HCT116 (cell line): ENCODE measurements at regions not wholly inside any gene's neighbourhood (a gene's known extent, or its start where the extent isn't known, plus 50 kb on each side); places are given as distances from the start of the nearest gene placed in this dataset.

Experiments used
- CTCF ChIP-seq, 3 experiments: fragments of 200-600 bp in 1 of 3; sonication (generic) in 1 of 3; IDR thresholded peaks in 2 of 3; conservative IDR thresholded peaks in 1 of 3; 2 replicates each; pipeline ENCODE4 v1.5.1; 2012 to 2017; ENCODE audit warnings: low read depth in 2 of 3, low read length in 2 of 3, antibody characterized with exemption in 1 of 3, borderline replicate concordance in 1 of 3, control low read depth in 1 of 3, mild to moderate bottlenecking in 1 of 3, mixed read lengths in 1 of 3, mixed run types in 1 of 3, moderate library complexity in 1 of 3; ENCODE audit not compliant: insufficient read depth in 1 of 3
- POLR2A ChIP-seq: IDR thresholded peaks from 2 replicates; pipeline ENCODE4 v1.7.0; 2011; ENCODE audit warnings: borderline replicate concordance; ENCODE audit not compliant: insufficient read depth, insufficient read length; ENCODE audit errors: extremely low read depth
- RAD21 ChIP-seq: IDR thresholded peaks from 2 replicates; pipeline ENCODE4 v1.6.1; 2012; ENCODE audit warnings: low read depth, mild to moderate bottlenecking
- SP1 ChIP-seq: IDR thresholded peaks from 2 replicates; pipeline ENCODE4 v1.6.1; 2012; ENCODE audit warnings: low read depth
- ZNF274 ChIP-seq: fragments of 200-500 bp; sonication (Bioruptor generic); IDR thresholded peaks from 2 replicates; pipeline ENCODE4 v1.6.1; 2014; ENCODE audit warnings: mild to moderate bottlenecking, low read depth, low read length, inconsistent platforms

GRCh38 chr5:21225223-21226064 is 1237.4 kb upstream of the CDH18 start:
- TF ChIP-seq ZNF274 (no peak), SP1 (no peak), POLR2A (no peak), CTCF (IDR thresholded peaks at IDR 0.05 in 2 of 3, conservative IDR thresholded peaks at IDR 0.05 in 1 of 3; ENCODE audit: borderline replicate concordance in 1 of 3, insufficient read depth in 1 of 3, low read depth in 2 of 3, low read length in 2 of 3) (no peak), RAD21 (no peak)
